ENCODE measurements at regions not wholly inside any gene's neighbourhood (a gene's known extent, or its start where the extent isn't known, plus 50 kb on each side); places are given as distances from the start of the nearest gene placed in this dataset.

DNA sequence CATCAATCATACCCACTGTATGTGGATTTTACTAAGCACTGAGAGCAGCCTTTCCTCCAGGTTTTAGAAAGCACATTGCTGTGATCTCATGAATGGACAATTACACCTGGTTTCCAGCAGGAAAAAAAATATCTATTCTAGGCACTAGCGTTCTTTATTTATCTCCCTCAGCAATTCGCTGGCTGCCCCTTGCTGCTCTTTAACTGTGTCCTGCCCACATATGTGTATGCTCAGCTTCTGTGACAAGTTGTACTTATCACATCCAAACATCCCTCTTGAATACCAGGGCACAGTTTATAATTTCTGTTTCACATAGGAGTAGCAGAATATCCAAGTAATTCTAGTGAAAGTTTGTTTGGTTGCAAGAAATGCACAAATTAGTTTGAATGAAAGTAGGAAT is 146.8 kb downstream of the USP46 start:
- Histone ChIP-seq H4K5ac (ENCODE audit: low read depth, low read length) (no peak overlapping the region), H2BK15ac (ENCODE audit: low read depth, low read length) (no peak overlapping the region), H3K23ac (ENCODE audit: low read depth, low read length) (no peak overlapping the region), H3K4ac (ENCODE audit: low read depth, low read length) (no peak overlapping the region), H3K79me1 (ENCODE audit: low read depth in 1 of 2, low read length in 2 of 2) (no peaks in the 10 kb centered on the region), H2BK120ac (ENCODE audit: low read depth, low read length) (no peak overlapping the region), H2AK9ac (replicated peaks; ENCODE audit: low read depth, low read length, poor library complexity) (no peak overlapping the region), H2AK5ac (ENCODE audit: low read depth, low read length) (no peak overlapping the region), H4K8ac (ENCODE audit: low read depth in 2 of 2, low read length in 2 of 2) (no peak overlapping the region), H3K4me2 (ENCODE audit: low read depth, low read length) (no peak overlapping the region), H4K91ac (ENCODE audit: insufficient read depth, low read depth, low read length) (no peak overlapping the region), H3K14ac (replicated peaks; ENCODE audit: low read depth, low read length) (no peak overlapping the region), H2BK5ac (ENCODE audit: low read depth, low read length, poor library complexity, severe bottlenecking) (no peak overlapping the region), H3K9ac (ENCODE audit: low read depth, low read length) (no peak overlapping the region), H2BK20ac (ENCODE audit: low read depth, low read length) (no peak overlapping the region), H3K18ac (ENCODE audit: low read depth, low read length) (no peak overlapping the region), H2AFZ (replicated peaks; ENCODE audit: low read length, poor library complexity) (no peak overlapping the region), H3K27me3 (ENCODE audit: control insufficient read depth, insufficient read depth, low read length) (peaks cover 4% of the 10 kb centered on the region; the same call in 1 of the 2 replicates), H3K36me3 (ENCODE audit: control insufficient read depth, insufficient read depth, low read length) (no peaks in the 10 kb centered on the region), H3K27ac (ENCODE audit: insufficient read depth, low read length) (no peak overlapping the region), H4K20me1 (ENCODE audit: insufficient read depth, low read length) (no peaks in the 10 kb centered on the region), H3K4me3 (ENCODE audit: insufficient read depth, low read depth, low read length) (no peak overlapping the region), H3K4me1 (ENCODE audit: control insufficient read depth, insufficient read depth, low read length) (no peaks in the 10 kb centered on the region), H3K56ac (ENCODE audit: extremely low read depth, insufficient read depth, low read length) (no peak overlapping the region), H3K9me1 (ENCODE audit: insufficient read depth, low read length) (no peaks in the 10 kb centered on the region), H3K9me3 (ENCODE audit: control insufficient read depth, insufficient read depth, low read length) (no peaks in the 10 kb centered on the region)
- dilution Hi-C loops (cut with HindIII; ENCODE audit: low sequenced_read_pairs, unreplicated experiment) (no loop called here), intact Hi-C loops (cut with micrococcal nuclease) (no loop called here), in situ Hi-C loops (cut with MboI; ENCODE audit: low sequenced_read_pairs) (no loop called here)
- no peak for DNase-seq
- BruUV-seq (replicated peaks) = no TSS peak
- TF ChIP-seq RCOR1 (IDR thresholded peaks at IDR 0.05; ENCODE audit: insufficient replicate concordance, low read length) (no peak), SMC3 (IDR thresholded peaks at IDR 0.05; ENCODE audit: low read depth, low read length) (no peak), CHD1 (IDR thresholded peaks at IDR 0.05; ENCODE audit: low read depth, low read length) (no peak), RFX5 (IDR thresholded peaks at IDR 0.05; ENCODE audit: low read depth, low read length) (no peak), NFE2L2 (IDR thresholded peaks at IDR 0.05; ENCODE audit: low read depth, low read length) (no peak), CEBPB (IDR thresholded peaks at IDR 0.05; ENCODE audit: low read depth, low read length) (no peak), POLR2A (IDR thresholded peaks at IDR 0.05; ENCODE audit: low read depth, low read length) (no peak), FOS (IDR thresholded peaks at IDR 0.05; ENCODE audit: low read depth, low read length) (no peak), MAZ (IDR thresholded peaks at IDR 0.05; ENCODE audit: borderline replicate concordance, low read depth, low read length) (no peak), MXI1 (IDR thresholded peaks at IDR 0.05; ENCODE audit: borderline replicate concordance, low read depth, low read length) (no peak), MAFK (IDR thresholded peaks at IDR 0.05; ENCODE audit: low read depth, low read length) (no peak), RAD21 (IDR thresholded peaks at IDR 0.05; ENCODE audit: low read length) (no peak), BHLHE40 (IDR thresholded peaks at IDR 0.05; ENCODE audit: low read depth, low read length) (no peak)
- TF ChIP-seq, protein P1, sequence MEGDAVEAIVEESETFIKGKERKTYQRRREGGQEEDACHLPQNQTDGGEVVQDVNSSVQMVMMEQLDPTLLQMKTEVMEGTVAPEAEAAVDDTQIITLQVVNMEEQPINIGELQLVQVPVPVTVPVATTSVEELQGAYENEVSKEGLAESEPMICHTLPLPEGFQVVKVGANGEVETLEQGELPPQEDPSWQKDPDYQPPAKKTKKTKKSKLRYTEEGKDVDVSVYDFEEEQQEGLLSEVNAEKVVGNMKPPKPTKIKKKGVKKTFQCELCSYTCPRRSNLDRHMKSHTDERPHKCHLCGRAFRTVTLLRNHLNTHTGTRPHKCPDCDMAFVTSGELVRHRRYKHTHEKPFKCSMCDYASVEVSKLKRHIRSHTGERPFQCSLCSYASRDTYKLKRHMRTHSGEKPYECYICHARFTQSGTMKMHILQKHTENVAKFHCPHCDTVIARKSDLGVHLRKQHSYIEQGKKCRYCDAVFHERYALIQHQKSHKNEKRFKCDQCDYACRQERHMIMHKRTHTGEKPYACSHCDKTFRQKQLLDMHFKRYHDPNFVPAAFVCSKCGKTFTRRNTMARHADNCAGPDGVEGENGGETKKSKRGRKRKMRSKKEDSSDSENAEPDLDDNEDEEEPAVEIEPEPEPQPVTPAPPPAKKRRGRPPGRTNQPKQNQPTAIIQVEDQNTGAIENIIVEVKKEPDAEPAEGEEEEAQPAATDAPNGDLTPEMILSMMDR (conservative IDR thresholded peaks at IDR 0.05; ENCODE audit: low read depth, low read length) = no peak
- TF ChIP-seq, protein P2, sequence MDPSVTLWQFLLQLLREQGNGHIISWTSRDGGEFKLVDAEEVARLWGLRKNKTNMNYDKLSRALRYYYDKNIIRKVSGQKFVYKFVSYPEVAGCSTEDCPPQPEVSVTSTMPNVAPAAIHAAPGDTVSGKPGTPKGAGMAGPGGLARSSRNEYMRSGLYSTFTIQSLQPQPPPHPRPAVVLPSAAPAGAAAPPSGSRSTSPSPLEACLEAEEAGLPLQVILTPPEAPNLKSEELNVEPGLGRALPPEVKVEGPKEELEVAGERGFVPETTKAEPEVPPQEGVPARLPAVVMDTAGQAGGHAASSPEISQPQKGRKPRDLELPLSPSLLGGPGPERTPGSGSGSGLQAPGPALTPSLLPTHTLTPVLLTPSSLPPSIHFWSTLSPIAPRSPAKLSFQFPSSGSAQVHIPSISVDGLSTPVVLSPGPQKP (IDR thresholded peaks at IDR 0.05; ENCODE audit: borderline replicate concordance, low read depth, low read length) = no peak
- TF ChIP-seq, protein P3, sequence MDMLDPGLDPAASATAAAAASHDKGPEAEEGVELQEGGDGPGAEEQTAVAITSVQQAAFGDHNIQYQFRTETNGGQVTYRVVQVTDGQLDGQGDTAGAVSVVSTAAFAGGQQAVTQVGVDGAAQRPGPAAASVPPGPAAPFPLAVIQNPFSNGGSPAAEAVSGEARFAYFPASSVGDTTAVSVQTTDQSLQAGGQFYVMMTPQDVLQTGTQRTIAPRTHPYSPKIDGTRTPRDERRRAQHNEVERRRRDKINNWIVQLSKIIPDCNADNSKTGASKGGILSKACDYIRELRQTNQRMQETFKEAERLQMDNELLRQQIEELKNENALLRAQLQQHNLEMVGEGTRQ (IDR thresholded peaks at IDR 0.05; ENCODE audit: low read depth, low read length) = no peak
- ChIA-PET POLR2A (ENCODE audit: unreplicated experiment) (no interaction called here), CTCF (interaction anchor here (0.7 kb wide), 1 partner anchor 352 kb away, joined by 3 read pairs; no protein-coding TSS in a partner anchor)
- ATAC-seq (ENCODE audit: low read depth) = no peak
- WGBS, 2 experiments (ENCODE audit: extremely low coverage in 2 of 2, insufficient read length in 1 of 2) = 45% methylated on average over 2 of the region's 2 CpGs; no CpG with 5 or more reads in 1 of the 2 experiments
